Body of pancreas (tissue), 4 donors: ENCODE measurements at regions not wholly inside any gene's neighbourhood (a gene's known extent, or its start where the extent isn't known, plus 50 kb on each side); places are given as distances from the start of the nearest gene placed in this dataset.

Source experiments
- POLR2A ChIP-seq, 3 donors: fragments of 450-650 bp; IDR thresholded peaks; one replicate each; pipeline ENCODE4 v1.6.1; 2016; ENCODE audit warnings: antibody characterized with exemption in 3 of 3, mild to moderate bottlenecking in 2 of 3
- TF ChIP-seq, protein P1 (sequence below), 7 experiments: fragments of 450-650 bp in 4 of 7; fragments of 200-600 bp in 3 of 7; sonication (generic) in 3 of 7; IDR thresholded peaks; one replicate each; pipeline ENCODE4 v1.5.1; 2016 to 2019; ENCODE audit warnings: antibody characterized with exemption in 7 of 7

DNA sequence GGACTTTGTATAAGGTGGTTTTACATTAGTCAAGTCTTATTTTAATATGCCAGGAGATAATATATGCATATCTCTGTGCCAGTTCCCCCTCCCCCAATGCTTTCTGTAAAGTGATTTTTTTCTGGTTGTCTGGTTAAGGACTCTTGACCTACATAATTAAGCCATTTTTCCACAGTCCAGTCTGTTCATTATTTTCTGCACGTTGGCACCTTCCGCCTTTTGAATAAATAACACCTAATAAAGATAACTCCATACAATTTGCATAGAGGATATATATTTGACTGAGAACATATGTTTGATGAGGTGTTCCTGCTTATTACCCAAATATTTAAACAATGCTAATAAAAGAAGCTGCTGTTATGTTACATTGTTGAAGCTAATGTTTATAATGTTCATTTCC is 320.9 kb downstream of the DMAC1 start:
- TF ChIP-seq, protein P1, sequence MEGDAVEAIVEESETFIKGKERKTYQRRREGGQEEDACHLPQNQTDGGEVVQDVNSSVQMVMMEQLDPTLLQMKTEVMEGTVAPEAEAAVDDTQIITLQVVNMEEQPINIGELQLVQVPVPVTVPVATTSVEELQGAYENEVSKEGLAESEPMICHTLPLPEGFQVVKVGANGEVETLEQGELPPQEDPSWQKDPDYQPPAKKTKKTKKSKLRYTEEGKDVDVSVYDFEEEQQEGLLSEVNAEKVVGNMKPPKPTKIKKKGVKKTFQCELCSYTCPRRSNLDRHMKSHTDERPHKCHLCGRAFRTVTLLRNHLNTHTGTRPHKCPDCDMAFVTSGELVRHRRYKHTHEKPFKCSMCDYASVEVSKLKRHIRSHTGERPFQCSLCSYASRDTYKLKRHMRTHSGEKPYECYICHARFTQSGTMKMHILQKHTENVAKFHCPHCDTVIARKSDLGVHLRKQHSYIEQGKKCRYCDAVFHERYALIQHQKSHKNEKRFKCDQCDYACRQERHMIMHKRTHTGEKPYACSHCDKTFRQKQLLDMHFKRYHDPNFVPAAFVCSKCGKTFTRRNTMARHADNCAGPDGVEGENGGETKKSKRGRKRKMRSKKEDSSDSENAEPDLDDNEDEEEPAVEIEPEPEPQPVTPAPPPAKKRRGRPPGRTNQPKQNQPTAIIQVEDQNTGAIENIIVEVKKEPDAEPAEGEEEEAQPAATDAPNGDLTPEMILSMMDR (IDR thresholded peaks at IDR 0.05), result no peak
- TF ChIP-seq POLR2A (IDR thresholded peaks at IDR 0.05), result no peak
